ENCODE measurements at regions not wholly inside any gene's neighbourhood (a gene's known extent, or its start where the extent isn't known, plus 50 kb on each side); places are given as distances from the start of the nearest gene placed in this dataset.

DNA sequence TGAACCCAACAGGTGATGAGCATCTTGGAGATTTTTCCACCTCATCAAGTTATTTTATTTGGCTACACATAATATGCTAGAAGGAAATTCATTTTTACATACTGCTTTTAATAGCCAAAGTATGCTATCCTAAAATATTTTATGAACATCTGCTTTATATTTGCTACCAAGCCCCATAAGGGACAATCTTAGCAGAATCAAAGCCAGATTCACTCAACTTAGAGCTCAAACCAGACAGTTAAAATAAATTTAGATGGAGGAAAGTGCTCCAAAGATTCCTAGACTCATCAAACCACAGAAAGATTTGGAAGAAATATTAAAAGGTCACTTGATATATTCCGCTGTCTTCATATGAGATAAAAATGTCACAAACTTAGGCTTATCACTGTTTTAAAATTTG, 637.1 kb upstream of the CCNG1 start:
- intact Hi-C loops (cut with micrococcal nuclease) (no loop called here), dilution Hi-C loops (cut with MboI; ENCODE audit: extremely low pct_ligation_motif_present, low sequenced_read_pairs) (no loop called here)
- ChIA-PET CTCF (no interaction called here), POLR2A (no interaction called here)
- no peak for TF ChIP-seq EZH2 (IDR thresholded peaks at IDR 0.05; ENCODE audit: borderline replicate concordance, low read depth, low read length, severe bottlenecking)
- no peak for TF ChIP-seq POLR2A (IDR thresholded peaks at IDR 0.05; ENCODE audit: low read depth, low read length)
- no peak for TF ChIP-seq GATA2 (IDR thresholded peaks at IDR 0.05; ENCODE audit: insufficient read depth, insufficient read length, low read depth, low read length)
- TF ChIP-seq MYC (IDR thresholded peaks at IDR 0.05; ENCODE audit: low read depth, low read length), result no peak
- TF ChIP-seq, protein P1, sequence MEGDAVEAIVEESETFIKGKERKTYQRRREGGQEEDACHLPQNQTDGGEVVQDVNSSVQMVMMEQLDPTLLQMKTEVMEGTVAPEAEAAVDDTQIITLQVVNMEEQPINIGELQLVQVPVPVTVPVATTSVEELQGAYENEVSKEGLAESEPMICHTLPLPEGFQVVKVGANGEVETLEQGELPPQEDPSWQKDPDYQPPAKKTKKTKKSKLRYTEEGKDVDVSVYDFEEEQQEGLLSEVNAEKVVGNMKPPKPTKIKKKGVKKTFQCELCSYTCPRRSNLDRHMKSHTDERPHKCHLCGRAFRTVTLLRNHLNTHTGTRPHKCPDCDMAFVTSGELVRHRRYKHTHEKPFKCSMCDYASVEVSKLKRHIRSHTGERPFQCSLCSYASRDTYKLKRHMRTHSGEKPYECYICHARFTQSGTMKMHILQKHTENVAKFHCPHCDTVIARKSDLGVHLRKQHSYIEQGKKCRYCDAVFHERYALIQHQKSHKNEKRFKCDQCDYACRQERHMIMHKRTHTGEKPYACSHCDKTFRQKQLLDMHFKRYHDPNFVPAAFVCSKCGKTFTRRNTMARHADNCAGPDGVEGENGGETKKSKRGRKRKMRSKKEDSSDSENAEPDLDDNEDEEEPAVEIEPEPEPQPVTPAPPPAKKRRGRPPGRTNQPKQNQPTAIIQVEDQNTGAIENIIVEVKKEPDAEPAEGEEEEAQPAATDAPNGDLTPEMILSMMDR (IDR thresholded peaks at IDR 0.05; ENCODE audit: extremely low read depth in 1 of 2, insufficient read depth in 1 of 2, low read depth in 1 of 2, low read length in 2 of 2), result no peak
- TF ChIP-seq, protein P2, sequence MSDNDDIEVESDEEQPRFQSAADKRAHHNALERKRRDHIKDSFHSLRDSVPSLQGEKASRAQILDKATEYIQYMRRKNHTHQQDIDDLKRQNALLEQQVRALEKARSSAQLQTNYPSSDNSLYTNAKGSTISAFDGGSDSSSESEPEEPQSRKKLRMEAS (IDR thresholded peaks at IDR 0.05; ENCODE audit: insufficient read depth, insufficient read length), result no peak
- no peak for TF ChIP-seq JUN (IDR thresholded peaks at IDR 0.05; ENCODE audit: borderline replicate concordance, insufficient read depth, insufficient read length, low read depth)
- TF ChIP-seq FOS (IDR thresholded peaks at IDR 0.05; ENCODE audit: borderline replicate concordance, insufficient read depth, low read length), result no peak
- TF ChIP-seq POLR2AphosphoS5 (IDR thresholded peaks at IDR 0.05; ENCODE audit: insufficient read depth, low read depth, low read length), result no peak
- Histone ChIP-seq H3K79me2 (ENCODE audit: control insufficient read depth, insufficient read depth, low read length) (no peaks in the 10 kb centered on the region), H3K4me3 (replicated peaks in 1 of 3; ENCODE audit: insufficient read depth in 1 of 3, low read depth in 1 of 3, low read length in 3 of 3) (no peak overlapping the region), H3K9me3 (replicated peaks; ENCODE audit: control insufficient read depth, insufficient read depth, low read length) (no peaks in the 10 kb centered on the region), H3K36me3 (ENCODE audit: control insufficient read depth in 2 of 2, extremely low read depth in 1 of 2, insufficient read depth in 2 of 2, low read length in 2 of 2) (no peaks in the 10 kb centered on the region), H3K9me1 (replicated peaks; ENCODE audit: control insufficient read depth, extremely low read depth, insufficient read depth, low read length) (no peaks in the 10 kb centered on the region), H3K4me1 (ENCODE audit: control insufficient read depth, extremely low read depth, insufficient read depth, low read length) (no peaks in the 10 kb centered on the region), H2AFZ (ENCODE audit: low read depth, low read length) (no peak overlapping the region), H3K4me2 (ENCODE audit: insufficient read depth, low read length) (no peak overlapping the region), H4K20me1 (replicated peaks; ENCODE audit: control insufficient read depth, extremely low read depth, insufficient read depth, low read length) (no peaks in the 10 kb centered on the region), H3K27ac (ENCODE audit: insufficient read depth, low read depth, low read length) (no peak overlapping the region), H3K9ac (replicated peaks; ENCODE audit: extremely low read depth, insufficient read depth, low read length) (no peak overlapping the region), H3K27me3 (ENCODE audit: control insufficient read depth in 2 of 2, insufficient read depth in 2 of 2, low read length in 2 of 2) (no peaks in the 10 kb centered on the region)
- FAIRE-seq (no peak), DNase-seq (ENCODE audit: low read depth, low spot score) (no peak)
- BruUV-seq (replicated peaks), result no TSS peak

Measured in endothelial cell of umbilical vein (primary cell).